Omental fat pad (tissue), 3 donors: ENCODE measurements at regions not wholly inside any gene's neighbourhood (a gene's known extent, or its start where the extent isn't known, plus 50 kb on each side); places are given as distances from the start of the nearest gene placed in this dataset.

Experiments
- ATAC-seq: fragments of 150-250 bp; one replicate; pipeline ENCODE4 v1.9.1; 2016; ENCODE audit warnings: mild to moderate bottlenecking, moderate library complexity; ENCODE audit not compliant: low FRiP score
- DNase-seq: peaks from one replicate; pipeline ENCODE4 v3.0.0-alpha.2; 2019; ENCODE audit warnings: low spot score
- TF ChIP-seq, protein P1 (sequence below), 3 donors: fragments of 450-650 bp; IDR thresholded peaks; one replicate each; pipeline ENCODE4 v1.5.1; 2016 to 2017; ENCODE audit warnings: antibody characterized with exemption in 3 of 3, mild to moderate bottlenecking in 3 of 3, moderate library complexity in 2 of 3

DNA sequence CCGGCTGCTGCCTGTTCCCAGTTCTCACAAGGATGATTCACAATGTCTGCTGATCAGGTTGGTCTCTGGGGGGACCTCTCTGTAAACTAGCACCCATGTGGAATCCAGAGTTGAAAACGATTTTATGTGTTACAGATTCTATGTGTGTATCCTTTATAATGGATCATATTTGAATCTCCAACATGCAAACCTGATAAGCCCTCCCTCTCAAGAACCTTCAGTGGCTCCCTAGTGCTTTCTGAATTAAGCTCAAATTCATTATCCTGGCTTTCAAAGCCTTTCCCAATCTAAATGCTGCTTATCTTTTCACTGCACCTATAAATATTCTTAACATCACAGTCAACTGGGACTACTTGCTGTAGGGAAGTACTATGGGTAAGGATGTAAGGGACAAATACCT, 166.8 kb upstream of the USP24 start:
- ATAC-seq (no peak), DNase-seq (no peak)
- TF ChIP-seq, protein P1, sequence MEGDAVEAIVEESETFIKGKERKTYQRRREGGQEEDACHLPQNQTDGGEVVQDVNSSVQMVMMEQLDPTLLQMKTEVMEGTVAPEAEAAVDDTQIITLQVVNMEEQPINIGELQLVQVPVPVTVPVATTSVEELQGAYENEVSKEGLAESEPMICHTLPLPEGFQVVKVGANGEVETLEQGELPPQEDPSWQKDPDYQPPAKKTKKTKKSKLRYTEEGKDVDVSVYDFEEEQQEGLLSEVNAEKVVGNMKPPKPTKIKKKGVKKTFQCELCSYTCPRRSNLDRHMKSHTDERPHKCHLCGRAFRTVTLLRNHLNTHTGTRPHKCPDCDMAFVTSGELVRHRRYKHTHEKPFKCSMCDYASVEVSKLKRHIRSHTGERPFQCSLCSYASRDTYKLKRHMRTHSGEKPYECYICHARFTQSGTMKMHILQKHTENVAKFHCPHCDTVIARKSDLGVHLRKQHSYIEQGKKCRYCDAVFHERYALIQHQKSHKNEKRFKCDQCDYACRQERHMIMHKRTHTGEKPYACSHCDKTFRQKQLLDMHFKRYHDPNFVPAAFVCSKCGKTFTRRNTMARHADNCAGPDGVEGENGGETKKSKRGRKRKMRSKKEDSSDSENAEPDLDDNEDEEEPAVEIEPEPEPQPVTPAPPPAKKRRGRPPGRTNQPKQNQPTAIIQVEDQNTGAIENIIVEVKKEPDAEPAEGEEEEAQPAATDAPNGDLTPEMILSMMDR (IDR thresholded peaks at IDR 0.05), result no peak

GRCh38 chr1:55381491-55381890, 166.3 kb upstream of the USP24 start:
- TF ChIP-seq, protein P1 (IDR thresholded peaks at IDR 0.05), result no peak
- DNase-seq (no peak), ATAC-seq (no peak)

DNA sequence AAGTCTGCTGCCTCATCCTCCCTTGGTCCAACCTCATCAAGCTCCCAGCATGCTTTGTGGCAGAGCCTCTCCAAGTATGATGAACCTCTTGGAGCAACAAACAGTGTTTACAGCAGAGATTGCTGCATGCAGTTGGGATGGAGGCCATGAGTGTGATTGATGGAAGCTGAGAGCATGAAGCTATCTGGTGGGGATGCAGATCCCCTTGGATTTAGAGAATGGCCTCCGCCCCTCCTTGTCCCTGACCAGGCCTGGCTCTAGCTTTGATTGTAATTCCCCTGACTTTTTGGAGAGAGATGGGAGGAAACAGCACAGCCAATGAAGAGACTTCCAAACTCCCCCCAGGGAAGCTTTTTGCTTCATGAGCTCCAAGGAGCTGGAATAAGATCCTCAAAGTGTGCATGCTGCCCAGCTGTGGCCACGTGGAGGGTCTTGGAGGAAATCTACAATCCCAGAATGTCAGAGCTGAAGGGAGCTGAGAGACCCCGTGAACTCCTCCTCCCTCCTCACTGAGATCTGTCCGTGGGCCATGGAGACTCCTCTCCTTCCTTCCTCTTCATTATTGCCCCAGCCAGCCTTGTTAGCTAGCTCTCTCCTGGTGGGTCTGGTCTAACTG, 165.3 kb upstream of the USP24 start:
- ATAC-seq (no peak), DNase-seq (no peak)
- TF ChIP-seq, protein P1 (IDR thresholded peaks at IDR 0.05), result no peak

DNA sequence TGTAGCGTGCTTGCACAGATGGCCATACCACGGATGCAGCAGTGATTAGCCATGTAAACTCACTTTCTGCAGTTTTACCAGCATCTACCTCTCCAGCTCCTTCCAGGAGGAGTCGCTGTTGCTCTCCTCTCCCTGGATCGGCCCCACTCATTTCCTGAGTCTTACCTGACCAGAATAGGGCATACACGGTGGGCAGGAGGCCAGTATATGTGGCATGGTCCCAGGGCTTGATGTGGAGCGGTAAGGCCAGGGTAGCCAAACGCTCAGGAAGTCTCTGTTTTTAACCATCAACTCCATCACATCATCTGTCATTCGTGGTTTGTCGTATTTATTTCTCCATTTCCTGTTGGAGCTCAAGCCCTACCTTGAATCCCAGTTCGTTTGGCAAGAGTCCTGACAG, 163.4 kb upstream of the USP24 start:
- DNase-seq (no peak), ATAC-seq (no peak)
- TF ChIP-seq, protein P1 (IDR thresholded peaks at IDR 0.05), result no peak

DNA sequence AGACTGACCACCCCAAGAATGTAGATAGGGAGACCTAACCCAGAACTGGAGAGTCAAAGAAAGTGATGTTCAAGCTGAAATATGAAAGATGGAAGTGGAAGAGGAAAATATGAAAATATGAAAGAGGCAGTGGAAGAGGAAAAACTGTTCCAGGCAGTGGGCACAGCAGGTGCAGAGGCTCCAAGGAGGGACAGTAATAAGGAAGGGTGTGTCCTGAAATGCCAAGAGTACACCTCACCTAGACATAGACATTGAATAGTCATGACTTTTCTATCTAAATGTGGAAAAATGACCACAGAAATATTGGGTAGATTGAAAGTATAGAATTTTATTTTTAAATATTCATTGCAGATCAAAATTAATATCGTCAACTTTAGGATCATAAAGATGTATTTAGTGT, 161.7 kb upstream of the USP24 start:
- DNase-seq (no peak), ATAC-seq (no peak)
- TF ChIP-seq, protein P1 (IDR thresholded peaks at IDR 0.05), result no peak

GRCh38 chr1:55375617-55376258, 160.6 kb upstream of the USP24 start:
- TF ChIP-seq, protein P1 (IDR thresholded peaks at IDR 0.05), result peak in 1 of 3 donors; percentile 71
- ATAC-seq (no peak), DNase-seq (no peak)
